ENCODE measurements at regions not wholly inside any gene's neighbourhood (a gene's known extent, or its start where the extent isn't known, plus 50 kb on each side); places are given as distances from the start of the nearest gene placed in this dataset.

DNA sequence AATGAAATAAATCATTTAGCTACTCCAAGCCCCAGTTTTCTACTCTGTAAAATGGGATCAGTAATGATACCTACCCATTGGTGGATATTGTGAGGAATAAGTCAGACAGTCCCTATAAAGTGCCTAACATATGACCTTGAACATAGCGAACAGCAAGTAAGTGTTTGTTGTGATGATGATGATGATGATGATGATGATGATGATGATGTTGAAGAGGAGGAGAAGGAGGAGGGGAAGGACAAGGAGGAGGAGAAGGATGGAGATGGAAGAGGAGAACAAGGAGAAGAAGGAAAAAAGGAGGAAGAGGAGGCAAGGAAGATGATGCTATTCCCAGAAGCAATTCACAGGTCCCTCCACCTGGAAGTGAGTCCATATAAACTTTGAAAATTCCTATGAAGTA lies 264.3 kb downstream of the MAFB start:
- Histone ChIP-seq H3K9me3 (ENCODE audit: control insufficient read depth, low read depth, low read length) (no peaks in the 10 kb centered on the region), H3K4me1 (ENCODE audit: control insufficient read depth, low read depth, low read length) (no peaks in the 10 kb centered on the region), H3K36me3 (ENCODE audit: control insufficient read depth, low read depth, low read length) (no peaks in the 10 kb centered on the region), H3K27me3 (ENCODE audit: control insufficient read depth, insufficient read depth, low read length) (no peaks in the 10 kb centered on the region), H3K27ac (ENCODE audit: low read length) (no peak overlapping the region), H3K9ac (ENCODE audit: low read length) (no peak overlapping the region), H3K4me3 (ENCODE audit: low read length) (no peak overlapping the region)

DNA sequence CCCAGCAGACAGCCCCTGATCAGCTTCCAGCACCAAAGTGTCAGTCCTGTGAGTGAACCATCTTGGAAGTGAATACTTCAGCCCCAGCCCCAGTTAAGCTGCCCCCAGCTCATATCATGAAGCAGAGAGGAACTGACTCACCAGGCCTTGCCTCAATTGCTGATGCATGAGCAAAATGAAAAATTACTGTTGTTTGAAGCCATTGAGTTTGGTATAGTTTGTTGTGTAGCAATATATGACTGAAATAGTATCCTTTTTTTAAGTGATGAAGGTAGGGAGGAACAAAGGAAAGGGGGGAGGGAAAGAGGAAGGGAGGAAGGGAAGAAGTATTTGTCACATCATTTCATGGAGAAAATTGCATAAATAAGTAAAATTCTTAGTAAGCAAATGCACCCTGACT lies 266.4 kb downstream of the MAFB start:
- Histone ChIP-seq H3K27me3 (ENCODE audit: control insufficient read depth, insufficient read depth, low read length) (no peaks in the 10 kb centered on the region), H3K4me1 (ENCODE audit: control insufficient read depth, low read depth, low read length) (no peaks in the 10 kb centered on the region), H3K36me3 (ENCODE audit: control insufficient read depth, low read depth, low read length) (no peaks in the 10 kb centered on the region), H3K4me3 (ENCODE audit: low read length) (no peak overlapping the region), H3K27ac (ENCODE audit: low read length) (no peak overlapping the region), H3K9ac (ENCODE audit: low read length) (no peak overlapping the region), H3K9me3 (ENCODE audit: control insufficient read depth, low read depth, low read length) (no peaks in the 10 kb centered on the region)

DNA sequence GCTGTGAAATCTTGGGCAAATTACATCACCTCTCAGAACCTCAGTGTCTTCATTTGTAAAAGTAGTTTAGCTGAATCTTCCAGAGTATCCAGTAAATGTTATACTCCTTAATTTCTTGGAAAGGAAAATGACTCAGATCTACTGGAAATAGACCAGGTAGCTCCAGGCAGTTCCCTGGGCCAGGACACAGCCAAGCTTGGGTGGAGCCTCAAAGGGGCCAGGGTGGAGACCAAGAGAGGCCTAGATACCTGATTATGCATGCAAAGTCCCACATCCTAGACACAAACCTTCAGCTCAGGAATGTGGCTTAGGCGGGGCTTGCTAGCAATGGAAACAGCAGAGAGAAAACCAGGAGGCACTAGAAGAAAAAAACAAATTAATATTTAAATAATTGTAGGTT lies 272.8 kb downstream of the MAFB start:
- no peak overlapping the region for H3K4me3 ChIP-seq (ENCODE audit: low read length)
- no peak overlapping the region for H3K27ac ChIP-seq (ENCODE audit: low read length)
- H3K4me1 ChIP-seq (ENCODE audit: control insufficient read depth, low read depth, low read length): no peaks in the 10 kb centered on the region
- no peaks in the 10 kb centered on the region for H3K27me3 ChIP-seq (ENCODE audit: control insufficient read depth, insufficient read depth, low read length)
- H3K36me3 ChIP-seq (ENCODE audit: control insufficient read depth, low read depth, low read length): no peaks in the 10 kb centered on the region
- no peak overlapping the region for H3K9ac ChIP-seq (ENCODE audit: low read length)
- H3K9me3 ChIP-seq (ENCODE audit: control insufficient read depth, low read depth, low read length): peaks cover 6% of the 10 kb centered on the region

DNA sequence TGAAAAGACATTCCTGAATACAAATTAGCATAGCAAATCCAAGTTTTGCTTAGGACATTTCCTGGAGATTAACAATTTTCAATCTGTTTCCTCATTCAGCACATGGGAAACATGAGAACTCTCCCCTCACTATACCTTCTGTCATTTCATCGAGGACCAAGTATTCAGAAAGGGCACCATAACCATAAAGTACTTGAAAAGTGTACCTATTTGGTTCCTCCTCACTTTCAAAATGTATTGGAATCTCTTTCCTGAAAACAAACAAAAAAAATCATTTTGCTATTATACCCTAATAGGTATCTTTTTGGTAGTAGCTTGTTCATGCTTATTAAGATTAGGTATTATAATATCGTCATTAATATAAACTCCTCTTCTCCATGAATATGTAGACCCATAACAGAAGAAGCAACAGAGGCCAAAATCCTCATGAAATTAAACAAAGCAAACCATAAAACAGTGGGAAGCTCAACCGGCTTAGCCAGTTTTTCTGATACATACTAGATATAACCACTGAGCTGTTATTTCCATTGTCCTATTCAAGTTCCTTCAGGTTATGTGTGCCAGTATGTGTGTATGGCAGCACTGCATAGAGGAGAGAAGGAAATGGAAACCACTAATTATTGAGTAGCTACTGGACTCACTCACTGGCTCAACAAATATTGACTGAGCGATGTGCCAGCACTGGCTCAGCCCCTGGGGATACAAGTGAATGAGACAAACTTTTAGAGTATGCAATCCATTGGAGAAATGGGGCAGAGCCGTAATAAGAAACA lies 274.0 kb downstream of the MAFB start:
- no peak overlapping the region for H3K27ac ChIP-seq (ENCODE audit: low read length)
- H3K27me3 ChIP-seq (ENCODE audit: control insufficient read depth, insufficient read depth, low read length): no peaks in the 10 kb centered on the region
- no peaks in the 10 kb centered on the region for H3K4me1 ChIP-seq (ENCODE audit: control insufficient read depth, low read depth, low read length)
- H3K4me3 ChIP-seq (ENCODE audit: low read length): no peak overlapping the region
- peaks cover 6% of the 10 kb centered on the region for H3K9me3 ChIP-seq (ENCODE audit: control insufficient read depth, low read depth, low read length)
- no peaks in the 10 kb centered on the region for H3K36me3 ChIP-seq (ENCODE audit: control insufficient read depth, low read depth, low read length)
- H3K9ac ChIP-seq (ENCODE audit: low read length): no peak overlapping the region

DNA sequence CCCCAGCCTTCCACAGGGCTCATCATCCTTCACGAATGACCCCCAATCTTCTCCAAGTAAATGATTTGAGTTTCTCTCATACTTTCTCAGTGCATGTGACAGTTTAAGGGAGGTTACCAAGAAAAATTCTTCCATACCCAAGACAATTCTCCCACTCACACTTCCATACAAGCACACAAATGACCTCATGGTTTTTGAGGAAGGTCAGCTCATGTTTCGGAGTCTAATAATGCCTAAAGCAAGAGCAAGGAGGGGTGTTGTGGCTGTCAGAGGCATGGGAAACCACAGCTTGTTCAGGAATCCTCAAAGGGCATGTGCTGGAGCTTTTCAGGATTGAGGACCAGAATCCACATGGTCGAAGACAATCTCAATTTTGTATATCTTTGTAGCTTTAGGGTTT lies 279.0 kb downstream of the MAFB start:
- Histone ChIP-seq H3K4me1 (ENCODE audit: control insufficient read depth, low read depth, low read length) (no peaks in the 10 kb centered on the region), H3K4me3 (ENCODE audit: low read length) (no peak overlapping the region), H3K9me3 (ENCODE audit: control insufficient read depth, low read depth, low read length) (no peaks in the 10 kb centered on the region), H3K9ac (ENCODE audit: low read length) (no peak overlapping the region), H3K27me3 (ENCODE audit: control insufficient read depth, insufficient read depth, low read length) (no peaks in the 10 kb centered on the region), H3K36me3 (ENCODE audit: control insufficient read depth, low read depth, low read length) (no peaks in the 10 kb centered on the region), H3K27ac (ENCODE audit: low read length) (no peak overlapping the region)

DNA sequence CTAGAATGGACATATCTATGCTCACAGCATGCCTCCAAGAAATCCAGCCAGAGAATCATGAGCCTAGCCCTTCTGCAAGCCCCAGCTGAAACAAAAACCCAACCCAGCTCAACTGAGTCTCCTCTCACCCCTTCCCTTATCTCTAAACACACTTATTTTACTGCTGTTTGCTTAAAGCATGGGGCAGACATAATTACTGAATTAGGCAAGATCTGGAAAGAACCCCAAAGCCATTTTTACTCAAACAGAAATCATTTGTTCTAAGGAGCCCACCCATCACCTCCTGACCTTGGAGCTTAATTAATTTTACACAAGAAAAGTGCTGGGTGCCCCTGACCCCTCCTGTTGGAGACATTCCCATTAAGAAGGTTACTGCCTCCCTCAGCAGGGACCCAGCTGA lies 291.6 kb downstream of the MAFB start:
- no peaks in the 10 kb centered on the region for H3K27me3 ChIP-seq (ENCODE audit: control insufficient read depth, insufficient read depth, low read length)
- no peaks in the 10 kb centered on the region for H3K9me3 ChIP-seq (ENCODE audit: control insufficient read depth, low read depth, low read length)
- no peaks in the 10 kb centered on the region for H3K4me1 ChIP-seq (ENCODE audit: control insufficient read depth, low read depth, low read length)
- H3K36me3 ChIP-seq (ENCODE audit: control insufficient read depth, low read depth, low read length): no peaks in the 10 kb centered on the region
- no peak overlapping the region for H3K9ac ChIP-seq (ENCODE audit: low read length)
- no peak overlapping the region for H3K4me3 ChIP-seq (ENCODE audit: low read length)
- no peak overlapping the region for H3K27ac ChIP-seq (ENCODE audit: low read length)

DNA sequence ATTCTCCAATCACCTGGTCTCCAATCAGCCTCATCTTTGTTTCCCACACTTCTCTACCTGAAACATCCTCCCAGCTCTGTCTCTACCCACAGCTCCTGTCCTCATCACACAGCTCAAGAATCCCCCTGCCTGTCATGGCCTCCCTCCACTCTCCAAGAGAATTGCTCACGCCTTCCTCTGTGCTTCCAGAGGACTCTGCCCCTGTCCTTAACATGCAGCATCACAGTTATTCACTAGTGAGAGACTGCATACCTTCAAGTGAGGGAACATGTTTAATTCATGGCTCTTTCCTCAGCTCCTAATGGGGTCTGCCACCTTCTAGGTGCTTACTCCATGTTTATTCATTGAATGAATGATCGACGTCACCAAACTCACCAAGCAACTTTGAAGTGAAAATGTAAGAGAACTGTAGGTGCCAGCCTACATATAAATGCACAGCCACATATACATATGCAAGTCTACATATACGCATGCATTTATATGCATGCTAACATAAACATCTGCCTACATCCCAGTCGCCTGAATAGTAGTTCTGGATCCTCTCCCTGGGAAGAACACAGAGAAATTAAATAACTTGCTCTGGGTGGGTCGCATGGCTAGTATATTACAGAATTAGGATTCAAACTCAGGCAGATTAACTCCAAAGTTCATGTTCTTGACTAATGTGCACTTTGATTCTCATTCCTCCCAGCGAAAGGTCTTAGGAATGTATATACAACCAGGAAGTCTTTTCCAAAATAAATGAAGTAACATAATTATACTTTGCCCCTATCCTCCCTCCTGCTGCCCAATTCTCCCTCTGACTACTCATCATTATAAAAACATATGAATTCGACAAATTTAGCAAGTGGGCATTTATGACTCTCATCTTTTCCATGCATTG lies 295.6 kb downstream of the MAFB start:
- Histone ChIP-seq H3K4me1 (ENCODE audit: control insufficient read depth, low read depth, low read length) (no peaks in the 10 kb centered on the region), H3K4me3 (ENCODE audit: low read length) (no peak overlapping the region)

DNA sequence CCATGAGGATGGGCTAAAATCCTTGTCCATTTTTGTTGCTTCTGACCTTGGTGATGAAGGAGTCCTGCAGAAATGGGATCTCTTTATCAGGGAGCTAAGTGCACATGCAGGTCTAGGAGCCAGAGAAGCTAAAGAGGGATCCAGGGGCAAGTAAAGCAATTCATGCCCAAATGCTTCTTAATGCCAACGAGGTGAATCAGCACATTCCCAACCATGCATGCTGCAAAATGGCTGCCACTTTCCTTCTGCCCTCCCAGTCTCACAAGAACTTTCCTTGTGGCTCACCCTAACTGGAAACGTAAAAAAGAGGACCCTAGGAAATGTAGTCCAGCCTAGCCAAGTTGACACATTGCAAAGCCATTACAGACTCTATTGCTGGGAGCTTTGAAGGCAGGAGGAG lies 298.4 kb downstream of the MAFB start:
- no peaks in the 10 kb centered on the region for H3K4me1 ChIP-seq (ENCODE audit: control insufficient read depth, low read depth, low read length)
- H3K27me3 ChIP-seq (ENCODE audit: control insufficient read depth, insufficient read depth, low read length): no peaks in the 10 kb centered on the region
- H3K9me3 ChIP-seq (ENCODE audit: control insufficient read depth, low read depth, low read length): no peaks in the 10 kb centered on the region
- H3K4me3 ChIP-seq (ENCODE audit: low read length): no peak overlapping the region
- no peak overlapping the region for H3K27ac ChIP-seq (ENCODE audit: low read length)
- no peaks in the 10 kb centered on the region for H3K36me3 ChIP-seq (ENCODE audit: control insufficient read depth, low read depth, low read length)
- no peak overlapping the region for H3K9ac ChIP-seq (ENCODE audit: low read length)

More for the DNA sequence above, 295.6 kb downstream of the MAFB start:
- Histone ChIP-seq H3K36me3 (ENCODE audit: control insufficient read depth, low read depth, low read length) (no peaks in the 10 kb centered on the region), H3K27me3 (ENCODE audit: control insufficient read depth, insufficient read depth, low read length) (no peaks in the 10 kb centered on the region), H3K9me3 (ENCODE audit: control insufficient read depth, low read depth, low read length) (no peaks in the 10 kb centered on the region), H3K9ac (ENCODE audit: low read length) (no peak overlapping the region), H3K27ac (ENCODE audit: low read length) (no peak overlapping the region)

DNA sequence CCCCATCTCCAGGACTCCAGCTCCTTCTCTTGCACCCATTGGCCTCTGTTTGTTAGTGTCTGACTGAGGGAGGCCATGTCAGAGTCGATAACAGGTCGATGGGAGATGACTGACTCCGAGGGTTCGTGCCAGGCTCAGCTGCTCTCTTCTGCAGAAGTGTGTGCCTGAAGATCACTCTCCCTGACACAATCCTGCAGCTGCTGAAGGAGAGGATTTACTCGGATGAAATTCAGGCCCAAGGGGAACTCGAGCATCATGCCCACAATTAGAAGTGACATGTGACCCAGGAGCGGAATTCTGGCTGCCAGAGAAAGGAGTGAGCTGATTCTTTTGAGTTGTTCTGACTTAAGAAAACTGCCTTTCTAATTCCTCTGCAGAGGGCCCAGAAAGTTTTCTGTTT lies 318.2 kb downstream of the MAFB start:
- Histone ChIP-seq H3K9me3 (ENCODE audit: control insufficient read depth, low read depth, low read length) (no peaks in the 10 kb centered on the region), H3K9ac (ENCODE audit: low read length) (no peak overlapping the region), H3K4me1 (ENCODE audit: control insufficient read depth, low read depth, low read length) (no peaks in the 10 kb centered on the region), H3K27me3 (ENCODE audit: control insufficient read depth, insufficient read depth, low read length) (no peaks in the 10 kb centered on the region), H3K4me3 (ENCODE audit: low read length) (no peak overlapping the region), H3K27ac (ENCODE audit: low read length) (no peak overlapping the region), H3K36me3 (ENCODE audit: control insufficient read depth, low read depth, low read length) (no peaks in the 10 kb centered on the region)

DNA sequence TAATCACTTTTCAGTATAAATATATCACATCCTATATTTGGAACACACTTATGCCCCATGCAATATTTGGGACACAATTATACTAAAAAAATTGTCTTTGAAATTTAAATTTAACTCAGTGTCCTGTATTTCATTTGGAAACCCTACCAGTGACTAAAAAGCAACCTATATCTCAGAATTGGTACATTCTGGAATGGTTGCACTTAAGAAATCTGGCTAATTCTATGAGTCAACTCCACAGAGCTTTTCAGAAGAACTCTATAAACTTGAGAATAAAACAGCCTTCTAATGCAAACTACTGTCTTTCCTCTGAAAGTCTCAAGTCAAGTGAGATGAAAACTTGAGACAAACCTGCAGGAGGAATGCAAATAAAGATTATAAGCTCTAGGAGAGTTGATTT lies 320.2 kb downstream of the MAFB start:
- Histone ChIP-seq H3K27me3 (ENCODE audit: control insufficient read depth, insufficient read depth, low read length) (no peaks in the 10 kb centered on the region), H3K4me3 (ENCODE audit: low read length) (no peak overlapping the region), H3K9me3 (ENCODE audit: control insufficient read depth, low read depth, low read length) (no peaks in the 10 kb centered on the region), H3K36me3 (ENCODE audit: control insufficient read depth, low read depth, low read length) (no peaks in the 10 kb centered on the region), H3K4me1 (ENCODE audit: control insufficient read depth, low read depth, low read length) (no peaks in the 10 kb centered on the region), H3K27ac (ENCODE audit: low read length) (no peak overlapping the region), H3K9ac (ENCODE audit: low read length) (no peak overlapping the region)

DNA sequence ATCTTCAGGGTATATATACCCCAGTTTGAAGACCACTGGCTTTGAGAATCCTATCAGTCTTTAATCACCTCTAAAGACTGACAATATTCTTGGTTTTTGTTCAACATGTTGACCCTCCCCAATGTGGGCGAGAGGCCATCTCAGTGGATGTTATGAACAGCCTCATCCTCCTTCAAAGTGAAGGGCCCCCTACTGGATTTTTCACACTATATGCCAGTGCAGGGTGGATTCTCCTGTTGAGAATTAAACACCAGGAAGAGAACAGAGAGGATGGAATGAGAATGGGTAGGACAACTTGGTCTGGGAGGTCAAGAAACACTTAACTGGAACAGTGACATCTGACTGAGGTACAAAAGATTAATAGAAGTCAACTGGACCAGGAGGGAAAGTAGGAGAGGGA lies 327.1 kb downstream of the MAFB start:
- Histone ChIP-seq H3K27ac (ENCODE audit: low read length) (no peak overlapping the region), H3K4me3 (ENCODE audit: low read length) (no peak overlapping the region), H3K27me3 (ENCODE audit: control insufficient read depth, insufficient read depth, low read length) (no peaks in the 10 kb centered on the region), H3K9ac (ENCODE audit: low read length) (no peak overlapping the region), H3K36me3 (ENCODE audit: control insufficient read depth, low read depth, low read length) (no peaks in the 10 kb centered on the region), H3K4me1 (ENCODE audit: control insufficient read depth, low read depth, low read length) (no peaks in the 10 kb centered on the region), H3K9me3 (ENCODE audit: control insufficient read depth, low read depth, low read length) (no peaks in the 10 kb centered on the region)
